ENCODE measurements at regions not wholly inside any gene's neighbourhood (a gene's known extent, or its start where the extent isn't known, plus 50 kb on each side); places are given as distances from the start of the nearest gene placed in this dataset.

GRCh38 chr18:61702007-61702406, 190.8 kb downstream of the RNF152 start:
- H3K56ac ChIP-seq (ENCODE audit: insufficient read length, low read depth, low read length), result no peak overlapping the region
- H4K20me1 ChIP-seq (ENCODE audit: control insufficient read depth, insufficient read depth, insufficient read length), result no peaks in the 10 kb centered on the region
- H3K4ac ChIP-seq (ENCODE audit: low read depth, low read length), result no peak overlapping the region
- no peak overlapping the region for H4K5ac ChIP-seq (ENCODE audit: insufficient read length, low read depth, low read length)
- Mint-ChIP-seq H3K36me3 (ENCODE audit: insufficient read depth in 1 of 3, low read depth in 3 of 3) (no peaks in the 10 kb centered on the region), H3K27ac (no peak overlapping the region), H3K9me3 (no peaks in the 10 kb centered on the region; a peak in 1 of 5 replicates), H3K4me3 (no peak overlapping the region), H3K4me1 (peaks cover 18 to 20% of the 10 kb centered on the region in 2 experiments), H3K27me3 (ENCODE audit: low read depth) (peaks cover 5% of the 10 kb centered on the region)
- no peak overlapping the region for H3K9ac ChIP-seq (ENCODE audit: extremely low read depth, insufficient read length, low read length)
- no peak overlapping the region for H2AK5ac ChIP-seq (ENCODE audit: insufficient read length, low read length)
- H3K14ac ChIP-seq (ENCODE audit: insufficient read depth, low read length), result no peak overlapping the region
- H4K8ac ChIP-seq (replicated peaks; ENCODE audit: insufficient read length, low read depth, low read length), result no peak overlapping the region
- no CpG with 5 or more reads among the region's 3 CpGs for WGBS (ENCODE audit: extremely low coverage, insufficient read length, low lambda C conversion rate)
- no peak overlapping the region for H3K27ac ChIP-seq (ENCODE audit: insufficient read length, low read depth, low read length)
- peaks cover 3% of the 10 kb centered on the region; the same call in 1 of the 2 replicates for H3K4me1 ChIP-seq (ENCODE audit: insufficient read depth, low read length)
- no peak overlapping the region for H3T11ph ChIP-seq (ENCODE audit: low read length)
- no peak overlapping the region for H2BK120ac ChIP-seq (ENCODE audit: low read depth, low read length, poor library complexity, severe bottlenecking)
- H3K18ac ChIP-seq (ENCODE audit: insufficient read length, low read depth, low read length), result no peak overlapping the region
- no peak for DNase-seq
- H3K79me2 ChIP-seq (ENCODE audit: insufficient read depth, low read length), result no peaks in the 10 kb centered on the region
- H3K27me3 ChIP-seq (ENCODE audit: insufficient read depth, low read length), result no peaks in the 10 kb centered on the region
- no peak overlapping the region for H4K91ac ChIP-seq (ENCODE audit: insufficient read length, low read depth, low read length)
- H2BK20ac ChIP-seq (ENCODE audit: low read depth, low read length, poor library complexity, severe bottlenecking), result no peak overlapping the region
- no peak overlapping the region for H2BK5ac ChIP-seq (ENCODE audit: insufficient read length, low read length)
- H3K23ac ChIP-seq (ENCODE audit: insufficient read length, low read depth, low read length), result no peak overlapping the region
- H2BK12ac ChIP-seq (ENCODE audit: insufficient read length, low read depth, low read length), result no peak overlapping the region
- no peak overlapping the region for H2BK15ac ChIP-seq (ENCODE audit: low read depth, low read length)
- H3K79me1 ChIP-seq (ENCODE audit: insufficient read depth, low read depth, low read length, poor library complexity, severe bottlenecking), result no peaks in the 10 kb centered on the region
- no peak overlapping the region for H3K4me2 ChIP-seq (ENCODE audit: insufficient read depth, insufficient read length, low read length)
- no peaks in the 10 kb centered on the region for H3K9me3 ChIP-seq (ENCODE audit: control insufficient read depth, low read depth, low read length)
- no peak overlapping the region for H2AFZ ChIP-seq (ENCODE audit: low read length)
- TF ChIP-seq CTCF (conservative IDR thresholded peaks at IDR 0.05), result no peak
- no peaks in the 10 kb centered on the region for H3K23me2 ChIP-seq (ENCODE audit: insufficient read length, low read depth, low read length, poor library complexity, severe bottlenecking)
